ENCODE measurements at regions not wholly inside any gene's neighbourhood (a gene's known extent, or its start where the extent isn't known, plus 50 kb on each side); places are given as distances from the start of the nearest gene placed in this dataset.
"Not testable (repeated sequence)": the region's sequence is repeated elsewhere in the genome, so short reads cannot be mapped to it uniquely, and the experiment has no call there.

DNA sequence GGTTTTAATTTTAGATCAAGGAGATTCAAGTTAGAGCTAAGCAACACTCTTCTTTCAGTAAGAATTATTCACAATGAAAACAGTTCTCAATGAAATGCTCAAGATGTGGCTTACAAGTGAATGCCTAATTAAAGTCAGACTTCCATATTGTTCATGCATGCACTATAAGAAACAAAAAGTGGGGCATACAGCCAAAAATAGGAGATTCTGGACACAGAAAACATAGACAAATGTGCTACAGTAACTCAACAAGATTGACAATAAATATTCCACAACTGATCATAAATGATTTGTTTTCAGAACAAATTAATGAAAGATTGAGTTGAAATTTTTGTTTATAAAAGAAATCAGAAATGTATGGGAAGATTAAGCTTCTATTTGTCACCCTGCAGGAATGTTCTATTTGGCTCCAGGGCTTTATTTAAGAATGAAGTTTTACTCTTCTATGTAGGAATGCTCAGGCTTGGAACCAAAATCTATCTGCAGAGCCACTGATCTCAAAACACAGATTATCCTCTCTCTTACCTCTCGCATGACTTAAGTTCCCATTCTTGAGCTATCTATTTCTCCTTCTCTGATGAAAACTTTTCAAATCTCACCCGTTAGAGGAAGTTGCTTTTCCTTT, 89.0 kb upstream of the PIP4K2A start:
- no peak overlapping the region for H3K4me3 ChIP-seq (ENCODE audit: low read depth in 1 of 2, low read length in 2 of 2)
- H3K27me3 ChIP-seq (ENCODE audit: control insufficient read depth in 1 of 2, insufficient read depth in 2 of 2, low read length in 2 of 2): no peaks in the 10 kb centered on the region
- no peaks in the 10 kb centered on the region for H3K36me3 ChIP-seq (ENCODE audit: control insufficient read depth in 1 of 2, insufficient read depth in 2 of 2, low read length in 2 of 2)
- no peaks in the 10 kb centered on the region for H3K4me1 ChIP-seq (ENCODE audit: control insufficient read depth in 1 of 2, insufficient read depth in 2 of 2, low read length in 2 of 2)
- H3K9me3 ChIP-seq (ENCODE audit: control insufficient read depth in 1 of 2, low read length in 2 of 2): no peaks in the 10 kb centered on the region
- H3K9ac ChIP-seq (ENCODE audit: low read depth in 1 of 2, low read length in 2 of 2): no peak overlapping the region
- no peak overlapping the region for H3K27ac ChIP-seq (ENCODE audit: low read depth, low read length)

DNA sequence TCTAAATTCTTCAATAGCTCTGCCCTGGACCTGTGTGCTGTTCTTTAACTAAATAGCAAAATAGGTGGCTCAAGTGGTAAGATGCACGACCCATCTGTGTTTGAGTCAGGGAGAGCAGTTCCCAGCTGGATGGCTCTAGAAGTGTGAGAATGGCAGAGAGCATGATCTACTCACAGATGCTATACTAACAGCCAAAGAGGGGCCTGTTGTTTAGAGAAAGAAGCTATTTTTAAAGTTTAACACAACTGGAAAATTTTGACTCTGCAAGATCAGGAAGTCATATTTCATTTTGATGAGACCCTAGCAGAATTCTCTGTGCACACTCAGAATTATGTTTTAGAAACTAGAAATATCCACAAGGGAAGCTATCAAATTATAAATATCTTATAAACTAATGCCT, 87.4 kb upstream of the PIP4K2A start:
- no peaks in the 10 kb centered on the region for H3K9me3 ChIP-seq (ENCODE audit: control insufficient read depth in 1 of 2, low read length in 2 of 2)
- H3K4me3 ChIP-seq (ENCODE audit: low read depth in 1 of 2, low read length in 2 of 2): no peak overlapping the region
- H3K27ac ChIP-seq (ENCODE audit: low read depth, low read length): no peak overlapping the region
- no peaks in the 10 kb centered on the region for H3K36me3 ChIP-seq (ENCODE audit: control insufficient read depth in 1 of 2, insufficient read depth in 2 of 2, low read length in 2 of 2)
- H3K4me1 ChIP-seq (ENCODE audit: control insufficient read depth in 1 of 2, insufficient read depth in 2 of 2, low read length in 2 of 2): no peaks in the 10 kb centered on the region
- H3K27me3 ChIP-seq (ENCODE audit: control insufficient read depth in 1 of 2, insufficient read depth in 2 of 2, low read length in 2 of 2): no peaks in the 10 kb centered on the region
- H3K9ac ChIP-seq (ENCODE audit: low read depth in 1 of 2, low read length in 2 of 2): no peak overlapping the region

DNA sequence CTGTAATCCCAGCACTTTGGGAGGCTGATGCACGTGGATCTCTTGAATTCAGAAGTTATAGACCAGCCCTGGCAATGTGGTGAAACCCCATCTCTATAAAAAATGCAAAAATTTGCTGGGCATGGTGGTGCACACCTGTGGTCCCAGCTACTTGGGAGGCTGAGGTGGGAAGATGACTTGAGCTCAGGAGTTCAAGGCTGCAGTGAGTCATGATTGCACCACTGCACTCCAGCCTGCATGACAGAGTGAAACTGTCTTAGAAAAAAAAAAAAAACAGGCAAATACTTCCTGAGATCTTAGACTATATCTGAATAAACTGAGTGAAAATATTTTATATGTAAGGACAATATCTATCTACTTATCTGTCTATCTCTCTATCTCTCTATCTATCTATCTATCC, 83.4 kb upstream of the PIP4K2A start:
- not testable (repeated sequence) for H3K4me1 ChIP-seq (ENCODE audit: control insufficient read depth in 1 of 2, insufficient read depth in 2 of 2, low read length in 2 of 2); H3K4me3 ChIP-seq (ENCODE audit: low read depth in 1 of 2, low read length in 2 of 2)

DNA sequence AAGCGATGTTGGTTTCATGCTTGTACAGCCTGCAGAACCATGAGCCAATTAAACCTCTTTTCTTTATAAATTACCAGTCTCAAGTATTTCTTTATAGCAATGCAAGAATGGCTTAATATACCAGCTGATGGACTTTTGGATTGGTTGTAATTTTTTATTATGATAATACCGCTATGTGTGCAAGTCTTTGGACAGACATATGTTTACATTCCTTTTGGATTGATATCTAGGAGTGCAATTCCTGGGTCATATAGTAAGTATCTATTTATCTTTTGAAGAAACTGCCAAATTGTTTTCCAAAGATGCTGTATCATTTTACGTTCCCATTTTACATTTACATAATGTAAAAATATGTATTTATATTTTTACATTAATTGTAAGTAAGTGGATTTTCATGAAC, 81.2 kb upstream of the PIP4K2A start:
- Histone ChIP-seq H3K4me3 (ENCODE audit: low read depth in 1 of 2, low read length in 2 of 2) (no peak overlapping the region), H3K27me3 (ENCODE audit: control insufficient read depth in 1 of 2, insufficient read depth in 2 of 2, low read length in 2 of 2) (no peaks in the 10 kb centered on the region), H3K4me1 (ENCODE audit: control insufficient read depth in 1 of 2, insufficient read depth in 2 of 2, low read length in 2 of 2) (no peaks in the 10 kb centered on the region), H3K9ac (ENCODE audit: low read depth in 1 of 2, low read length in 2 of 2) (no peak overlapping the region), H3K27ac (ENCODE audit: low read depth, low read length) (no peak overlapping the region), H3K36me3 (ENCODE audit: control insufficient read depth in 1 of 2, insufficient read depth in 2 of 2, low read length in 2 of 2) (no peaks in the 10 kb centered on the region), H3K9me3 (ENCODE audit: control insufficient read depth in 1 of 2, low read length in 2 of 2) (no peaks in the 10 kb centered on the region)

More for the DNA sequence above, 83.4 kb upstream of the PIP4K2A start:
- not testable (repeated sequence) for H3K27ac ChIP-seq (ENCODE audit: low read depth, low read length); H3K9ac ChIP-seq (ENCODE audit: low read depth in 1 of 2, low read length in 2 of 2); H3K9me3 ChIP-seq (ENCODE audit: control insufficient read depth in 1 of 2, low read length in 2 of 2); H3K36me3 ChIP-seq (ENCODE audit: control insufficient read depth in 1 of 2, insufficient read depth in 2 of 2, low read length in 2 of 2); H3K27me3 ChIP-seq (ENCODE audit: control insufficient read depth in 1 of 2, insufficient read depth in 2 of 2, low read length in 2 of 2)

DNA sequence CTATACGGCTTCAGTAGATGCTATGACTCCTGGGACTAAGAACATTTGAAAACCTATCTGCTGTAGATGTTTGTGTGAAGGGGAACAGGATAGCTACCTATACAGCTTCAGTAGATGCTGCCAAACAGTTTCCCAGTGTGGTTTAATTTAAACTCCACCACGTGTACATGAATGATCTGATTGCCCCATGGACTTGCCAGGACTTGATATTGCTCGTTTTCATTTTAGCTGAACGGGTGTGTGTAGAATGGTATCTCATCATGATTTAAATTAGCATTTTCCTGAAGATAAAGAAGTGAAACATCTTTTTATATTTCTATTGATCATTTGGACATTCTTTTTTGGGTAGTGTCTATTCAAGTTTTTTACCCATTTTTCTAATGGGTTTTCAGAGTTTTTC, 77.8 kb upstream of the PIP4K2A start:
- H3K27ac ChIP-seq (ENCODE audit: low read depth, low read length): no peak overlapping the region
- H3K27me3 ChIP-seq (ENCODE audit: control insufficient read depth in 1 of 2, insufficient read depth in 2 of 2, low read length in 2 of 2): no peaks in the 10 kb centered on the region
- no peaks in the 10 kb centered on the region for H3K9me3 ChIP-seq (ENCODE audit: control insufficient read depth in 1 of 2, low read length in 2 of 2)
- no peak overlapping the region for H3K4me3 ChIP-seq (ENCODE audit: low read depth in 1 of 2, low read length in 2 of 2)
- no peaks in the 10 kb centered on the region for H3K36me3 ChIP-seq (ENCODE audit: control insufficient read depth in 1 of 2, insufficient read depth in 2 of 2, low read length in 2 of 2)
- H3K4me1 ChIP-seq (ENCODE audit: control insufficient read depth in 1 of 2, insufficient read depth in 2 of 2, low read length in 2 of 2): no peaks in the 10 kb centered on the region
- no peak overlapping the region for H3K9ac ChIP-seq (ENCODE audit: low read depth in 1 of 2, low read length in 2 of 2)

DNA sequence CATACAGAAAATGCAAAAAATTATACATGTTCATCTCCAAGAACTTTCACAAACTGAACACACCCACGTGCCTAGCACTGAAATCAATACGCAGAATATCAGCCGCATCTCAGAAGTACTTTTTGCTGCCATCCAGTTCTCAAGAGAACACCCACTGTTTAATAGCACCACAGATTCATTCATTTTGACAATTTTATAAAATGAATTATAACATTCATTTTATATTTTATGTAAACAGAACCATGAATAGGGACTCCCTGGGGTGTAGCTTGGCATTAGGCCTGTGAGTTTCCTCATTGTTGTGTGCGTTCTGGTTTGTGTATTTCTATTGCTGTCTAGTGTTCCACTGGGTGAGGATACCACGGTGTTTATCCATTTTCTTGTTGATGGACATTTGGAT, 77.3 kb upstream of the PIP4K2A start:
- no peaks in the 10 kb centered on the region for H3K4me1 ChIP-seq (ENCODE audit: control insufficient read depth in 1 of 2, insufficient read depth in 2 of 2, low read length in 2 of 2)
- no peaks in the 10 kb centered on the region for H3K9me3 ChIP-seq (ENCODE audit: control insufficient read depth in 1 of 2, low read length in 2 of 2)
- H3K4me3 ChIP-seq (ENCODE audit: low read depth in 1 of 2, low read length in 2 of 2): no peak overlapping the region
- no peaks in the 10 kb centered on the region for H3K36me3 ChIP-seq (ENCODE audit: control insufficient read depth in 1 of 2, insufficient read depth in 2 of 2, low read length in 2 of 2)
- no peaks in the 10 kb centered on the region for H3K27me3 ChIP-seq (ENCODE audit: control insufficient read depth in 1 of 2, insufficient read depth in 2 of 2, low read length in 2 of 2)
- no peak overlapping the region for H3K9ac ChIP-seq (ENCODE audit: low read depth in 1 of 2, low read length in 2 of 2)
- H3K27ac ChIP-seq (ENCODE audit: low read depth, low read length): no peak overlapping the region

DNA sequence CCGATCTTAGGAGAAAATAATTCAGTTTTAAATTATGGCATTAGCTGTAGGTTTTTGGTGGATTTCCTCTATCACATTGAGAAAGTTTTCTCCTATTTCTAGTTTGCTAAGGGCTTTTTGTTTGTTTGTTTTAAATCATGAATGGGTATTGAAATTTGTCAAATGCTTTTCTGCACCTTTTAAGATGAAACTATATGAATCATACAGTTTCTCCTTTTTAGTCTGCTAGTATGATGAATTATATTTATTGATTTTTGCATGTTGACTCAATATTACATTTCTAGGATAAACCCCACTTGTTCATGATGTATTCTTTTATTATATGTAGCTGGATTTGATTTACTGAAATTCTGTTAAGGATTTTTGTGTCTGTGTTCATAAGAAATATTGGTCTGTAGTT, 70.3 kb upstream of the PIP4K2A start:
- no peaks in the 10 kb centered on the region for H3K27me3 ChIP-seq (ENCODE audit: control insufficient read depth in 1 of 2, insufficient read depth in 2 of 2, low read length in 2 of 2)
- no peak overlapping the region for H3K9ac ChIP-seq (ENCODE audit: low read depth in 1 of 2, low read length in 2 of 2)

DNA sequence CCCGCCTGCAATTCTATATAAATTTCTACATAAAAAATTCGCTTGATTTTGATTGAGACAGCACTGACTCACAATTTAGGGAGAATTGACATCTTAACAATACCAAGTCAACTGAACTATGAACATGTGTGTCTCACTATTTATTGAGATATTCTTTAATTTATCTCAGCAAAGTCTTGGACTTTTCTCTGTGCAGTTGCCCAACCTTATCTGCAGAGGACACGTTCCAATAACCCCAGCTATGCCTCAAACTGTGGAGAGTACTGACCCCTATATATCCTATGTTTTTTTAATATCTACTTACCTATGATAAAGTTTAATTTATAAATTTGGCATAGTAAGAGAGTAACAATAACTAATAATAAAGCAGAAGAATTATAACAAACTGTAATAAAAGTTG, 69.4 kb upstream of the PIP4K2A start:
- H3K27ac ChIP-seq (ENCODE audit: low read depth, low read length): no peak overlapping the region
- H3K9me3 ChIP-seq (ENCODE audit: control insufficient read depth in 1 of 2, low read length in 2 of 2): no peaks in the 10 kb centered on the region
- no peaks in the 10 kb centered on the region for H3K27me3 ChIP-seq (ENCODE audit: control insufficient read depth in 1 of 2, insufficient read depth in 2 of 2, low read length in 2 of 2)
- no peaks in the 10 kb centered on the region for H3K4me1 ChIP-seq (ENCODE audit: control insufficient read depth in 1 of 2, insufficient read depth in 2 of 2, low read length in 2 of 2)
- no peaks in the 10 kb centered on the region for H3K36me3 ChIP-seq (ENCODE audit: control insufficient read depth in 1 of 2, insufficient read depth in 2 of 2, low read length in 2 of 2)
- no peak overlapping the region for H3K9ac ChIP-seq (ENCODE audit: low read depth in 1 of 2, low read length in 2 of 2)
- no peak overlapping the region for H3K4me3 ChIP-seq (ENCODE audit: low read depth in 1 of 2, low read length in 2 of 2)

More for the DNA sequence above, 70.3 kb upstream of the PIP4K2A start:
- Histone ChIP-seq H3K27ac (ENCODE audit: low read depth, low read length) (no peak overlapping the region), H3K9me3 (ENCODE audit: control insufficient read depth in 1 of 2, low read length in 2 of 2) (no peaks in the 10 kb centered on the region), H3K4me3 (ENCODE audit: low read depth in 1 of 2, low read length in 2 of 2) (no peak overlapping the region), H3K36me3 (ENCODE audit: control insufficient read depth in 1 of 2, insufficient read depth in 2 of 2, low read length in 2 of 2) (no peaks in the 10 kb centered on the region), H3K4me1 (ENCODE audit: control insufficient read depth in 1 of 2, insufficient read depth in 2 of 2, low read length in 2 of 2) (no peaks in the 10 kb centered on the region)

DNA sequence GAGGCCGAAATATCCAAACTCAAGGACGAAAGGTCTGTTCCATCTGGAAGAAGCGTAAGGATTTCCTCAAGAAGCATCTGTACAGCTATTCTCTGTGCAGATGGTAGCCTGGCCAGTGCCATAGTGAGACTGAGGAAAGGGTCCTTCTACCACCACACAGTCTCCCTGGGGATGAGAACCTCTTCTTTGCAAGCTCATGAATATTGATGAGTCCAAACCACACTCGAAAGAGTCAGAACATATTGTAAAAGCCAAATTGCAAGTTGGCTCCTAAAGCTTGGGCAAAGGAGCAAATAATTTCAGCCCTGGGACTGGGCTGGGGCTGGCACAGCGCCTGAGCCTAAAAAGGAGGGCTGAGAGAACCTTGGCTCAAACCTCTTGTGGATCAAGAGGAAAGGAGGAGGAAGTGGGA, 66.1 kb upstream of the PIP4K2A start:
- peaks cover 0 to 4% of the 10 kb centered on the region in 2 donors for H3K9me3 ChIP-seq (ENCODE audit: control insufficient read depth in 1 of 2, low read length in 2 of 2)
- no peaks in the 10 kb centered on the region for H3K27me3 ChIP-seq (ENCODE audit: control insufficient read depth in 1 of 2, insufficient read depth in 2 of 2, low read length in 2 of 2)
- H3K4me3 ChIP-seq (ENCODE audit: low read depth in 1 of 2, low read length in 2 of 2): no peak overlapping the region
- no peak overlapping the region for H3K9ac ChIP-seq (ENCODE audit: low read depth in 1 of 2, low read length in 2 of 2)
- H3K4me1 ChIP-seq (ENCODE audit: control insufficient read depth in 1 of 2, insufficient read depth in 2 of 2, low read length in 2 of 2): no peaks in the 10 kb centered on the region
- no peak overlapping the region for H3K27ac ChIP-seq (ENCODE audit: low read depth, low read length)
- no peaks in the 10 kb centered on the region for H3K36me3 ChIP-seq (ENCODE audit: control insufficient read depth in 1 of 2, insufficient read depth in 2 of 2, low read length in 2 of 2)

DNA sequence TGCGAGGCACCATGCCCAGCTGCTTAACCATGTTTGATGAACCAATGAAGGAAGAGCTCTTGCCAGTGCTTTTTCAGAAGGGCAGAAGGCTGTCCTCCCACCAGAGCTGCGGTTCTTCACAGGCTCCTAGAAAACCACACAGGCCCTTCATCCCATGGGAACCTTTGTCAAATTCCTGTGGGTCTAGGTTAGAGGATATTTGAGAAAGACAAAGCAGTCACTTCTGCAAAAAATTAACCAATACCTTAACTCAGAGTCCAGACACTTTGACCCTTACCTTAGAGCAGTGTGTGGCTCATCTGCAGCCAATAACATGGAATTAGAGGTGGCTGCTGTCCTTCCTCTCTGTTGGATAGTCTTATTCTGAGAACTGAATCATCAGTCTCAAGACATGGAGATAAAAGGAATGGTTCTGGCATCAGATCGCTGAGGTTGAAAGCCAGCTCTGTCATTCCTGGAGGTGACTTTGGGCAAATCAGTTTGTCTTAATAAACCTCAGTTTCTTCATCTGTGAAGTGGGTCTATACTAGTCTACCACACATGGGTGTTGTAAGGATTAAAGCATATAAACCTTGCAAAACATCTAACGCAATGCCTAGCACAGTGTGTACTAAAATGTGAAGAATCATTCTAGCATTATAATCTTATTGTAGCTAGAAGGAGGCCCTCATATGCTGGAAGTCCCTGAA, 65.1 kb upstream of the PIP4K2A start:
- Histone ChIP-seq H3K9ac (ENCODE audit: low read depth in 1 of 2, low read length in 2 of 2) (no peak overlapping the region), H3K4me3 (ENCODE audit: low read depth in 1 of 2, low read length in 2 of 2) (no peak overlapping the region), H3K27me3 (ENCODE audit: control insufficient read depth in 1 of 2, insufficient read depth in 2 of 2, low read length in 2 of 2) (no peaks in the 10 kb centered on the region), H3K36me3 (ENCODE audit: control insufficient read depth in 1 of 2, insufficient read depth in 2 of 2, low read length in 2 of 2) (no peaks in the 10 kb centered on the region), H3K9me3 (ENCODE audit: control insufficient read depth in 1 of 2, low read length in 2 of 2) (peaks cover 0 to 4% of the 10 kb centered on the region in 2 donors), H3K4me1 (ENCODE audit: control insufficient read depth in 1 of 2, insufficient read depth in 2 of 2, low read length in 2 of 2) (no peaks in the 10 kb centered on the region), H3K27ac (ENCODE audit: low read depth, low read length) (no peak overlapping the region)

Measured in duodenal mucosa (tissue), 2 donors.